MM.1S (cell line): ENCODE measurements at regions not wholly inside any gene's neighbourhood (a gene's known extent, or its start where the extent isn't known, plus 50 kb on each side); places are given as distances from the start of the nearest gene placed in this dataset.

Experiments used
- EZH2phosphoT487 ChIP-seq: fragments of 300-600 bp; sonication (generic); IDR thresholded peaks from 2 replicates; pipeline ENCODE4 v1.6.1; 2018; ENCODE audit warnings: antibody characterized with exemption, low read length
- TF ChIP-seq, protein P1 (sequence below): fragments of 300-600 bp; sonication (generic); IDR thresholded peaks from 2 replicates; pipeline ENCODE4 v1.5.1; 2016; ENCODE audit warnings: antibody characterized with exemption, low read length, mixed read lengths

DNA sequence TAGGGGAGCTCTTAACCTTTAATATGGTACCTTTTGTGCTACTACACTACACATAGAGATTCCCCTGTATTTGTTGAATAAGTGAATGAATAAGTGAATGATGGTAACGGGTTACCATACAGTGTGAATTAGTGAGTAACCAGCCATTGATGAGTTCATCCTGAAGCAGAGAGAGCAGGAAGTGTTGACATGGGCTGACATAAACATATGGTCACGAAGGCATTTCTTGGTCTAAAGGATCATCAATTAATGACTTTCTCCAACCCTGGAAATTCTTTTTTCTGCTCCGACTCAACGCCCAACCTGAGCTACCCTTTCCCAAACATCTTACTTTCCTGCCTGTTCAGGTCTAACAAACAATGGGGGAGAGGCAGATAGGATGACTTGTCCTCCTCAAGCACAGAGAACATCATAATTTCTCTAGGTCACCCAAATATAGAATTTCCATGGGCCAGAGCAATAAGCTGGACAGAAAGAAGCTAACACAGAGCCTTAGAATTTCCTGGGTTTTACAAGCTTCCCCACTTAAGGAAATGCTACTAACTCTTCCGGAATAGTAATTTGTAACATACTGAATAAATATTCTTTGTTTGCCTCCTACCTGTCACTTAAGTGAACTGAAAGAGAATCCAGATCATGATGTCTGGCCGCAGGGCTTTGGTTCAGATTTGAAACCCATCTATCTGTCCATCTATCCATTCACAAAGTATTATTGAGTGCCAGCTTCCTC is 114.7 kb upstream of the NGF start:
- TF ChIP-seq, protein P1, sequence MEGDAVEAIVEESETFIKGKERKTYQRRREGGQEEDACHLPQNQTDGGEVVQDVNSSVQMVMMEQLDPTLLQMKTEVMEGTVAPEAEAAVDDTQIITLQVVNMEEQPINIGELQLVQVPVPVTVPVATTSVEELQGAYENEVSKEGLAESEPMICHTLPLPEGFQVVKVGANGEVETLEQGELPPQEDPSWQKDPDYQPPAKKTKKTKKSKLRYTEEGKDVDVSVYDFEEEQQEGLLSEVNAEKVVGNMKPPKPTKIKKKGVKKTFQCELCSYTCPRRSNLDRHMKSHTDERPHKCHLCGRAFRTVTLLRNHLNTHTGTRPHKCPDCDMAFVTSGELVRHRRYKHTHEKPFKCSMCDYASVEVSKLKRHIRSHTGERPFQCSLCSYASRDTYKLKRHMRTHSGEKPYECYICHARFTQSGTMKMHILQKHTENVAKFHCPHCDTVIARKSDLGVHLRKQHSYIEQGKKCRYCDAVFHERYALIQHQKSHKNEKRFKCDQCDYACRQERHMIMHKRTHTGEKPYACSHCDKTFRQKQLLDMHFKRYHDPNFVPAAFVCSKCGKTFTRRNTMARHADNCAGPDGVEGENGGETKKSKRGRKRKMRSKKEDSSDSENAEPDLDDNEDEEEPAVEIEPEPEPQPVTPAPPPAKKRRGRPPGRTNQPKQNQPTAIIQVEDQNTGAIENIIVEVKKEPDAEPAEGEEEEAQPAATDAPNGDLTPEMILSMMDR, result no peak
- TF ChIP-seq EZH2phosphoT487, result no peak
